H1 (cell line): ENCODE measurements at regions not wholly inside any gene's neighbourhood (a gene's known extent, or its start where the extent isn't known, plus 50 kb on each side); places are given as distances from the start of the nearest gene placed in this dataset.

ENCODE experiments used
- CTCF ChIA-PET: fragments of 300-600 bp; sonication (Branson Sonifier 250); formaldehyde crosslinking; loops from one replicate; lab custom pipeline; 2021; ENCODE audit not compliant: partially characterized antibody; lab: Charles Lee
- POLR2A ChIA-PET: fragments of 300-600 bp; sonication (Branson Sonifier 250); formaldehyde crosslinking; loops from one replicate; lab custom pipeline; 2021; ENCODE audit warnings: inconsistent platforms; ENCODE audit not compliant: partially characterized antibody; lab: Charles Lee
- DNase-seq, 2 experiments: peaks; one replicate each; pipeline versions ENCODE4 v3.0.0 to v3.0.0-alpha.2; 2010 to 2022; ENCODE audit warnings: low spot score in 2 of 2, low read depth in 1 of 2, mixed read lengths in 1 of 2
- FAIRE-seq: peaks from 2 replicates; lab custom pipeline; 2011; peaks lifted over from hg19 to GRCh38; lab: Jason Lieb, UNC
- H2AFZ ChIP-seq: 2 replicates; pipeline ENCODE4 v1.8.1; 2012; ENCODE audit warnings: low read length, inconsistent platforms
- H2AK5ac ChIP-seq: 2 replicates; pipeline ENCODE4 v1.6.1; 2013; ENCODE audit warnings: low read depth, low read length
- H2BK120ac ChIP-seq: replicated peaks from 2 replicates; pipeline ENCODE3; 2013; ENCODE audit warnings: low read depth, low read length, inconsistent platforms
- H2BK12ac ChIP-seq: 2 replicates; pipeline ENCODE4 v1.6.1; 2013; ENCODE audit warnings: low read depth, low read length
- H2BK15ac ChIP-seq: 2 replicates; pipeline ENCODE4 v1.6.1; 2013; ENCODE audit warnings: low read length
- H2BK20ac ChIP-seq: 2 replicates; pipeline ENCODE4 v1.6.1; 2013; ENCODE audit warnings: low read length
- H2BK5ac ChIP-seq: 2 replicates; pipeline ENCODE4 v1.6.1; 2013; ENCODE audit warnings: low read depth, low read length
- H3K14ac ChIP-seq: 2 replicates; pipeline ENCODE4 v1.6.1; 2013; ENCODE audit warnings: inconsistent platforms; ENCODE audit not compliant: insufficient read length
- H3K18ac ChIP-seq: 2 replicates; pipeline ENCODE4 v1.6.1; 2013; ENCODE audit warnings: low read length; ENCODE audit errors: extremely low read depth
- H3K23ac ChIP-seq: 2 replicates; pipeline ENCODE4 v1.6.1; 2013; ENCODE audit warnings: inconsistent platforms; ENCODE audit not compliant: insufficient read length
- H3K23me2 ChIP-seq: 2 replicates; pipeline ENCODE4 v1.6.1; 2013; ENCODE audit warnings: low read depth, low read length
- H3K27ac ChIP-seq: 2 replicates; pipeline ENCODE4 v1.6.1; 2011; ENCODE audit warnings: low read depth, low read length, inconsistent platforms
- H3K27me3 ChIP-seq, 4 experiments: replicated peaks in 1 of 4; 1 replicate in 1 of 4; 2 replicates in 3 of 4; pipeline versions ENCODE4 v1.6.1 to v1.8.1; 2011 to 2013; ENCODE audit warnings: low read length in 3 of 4, mild to moderate bottlenecking in 3 of 4, inconsistent platforms in 2 of 4, mixed read lengths in 2 of 4, moderate library complexity in 1 of 4; ENCODE audit not compliant: control insufficient read depth in 3 of 4, insufficient read depth in 3 of 4; ENCODE audit errors: extremely low read depth in 1 of 4
- H3K36me3 ChIP-seq, 4 experiments: 2 replicates each; pipeline versions ENCODE4 v1.6.1 to v1.8.1; 2011 to 2013; ENCODE audit warnings: mild to moderate bottlenecking in 4 of 4, low read length in 3 of 4, moderate library complexity in 2 of 4, control low read depth in 1 of 4, inconsistent platforms in 1 of 4; ENCODE audit not compliant: insufficient read depth in 4 of 4, control insufficient read depth in 2 of 4
- H3K4ac ChIP-seq: replicated peaks from 2 replicates; pipeline ENCODE3; 2013; ENCODE audit warnings: low read length, low read depth, mixed read lengths, inconsistent platforms; ENCODE audit not compliant: insufficient read length
- H3K4me1 ChIP-seq, 4 experiments: replicated peaks in 1 of 4; 1 replicate in 1 of 4; 2 replicates in 3 of 4; pipeline versions ENCODE4 v1.6.1 to v1.8.1; 2011 to 2013; ENCODE audit warnings: low read length in 3 of 4, inconsistent platforms in 2 of 4, mixed read lengths in 1 of 4; ENCODE audit not compliant: insufficient read depth in 4 of 4, control insufficient read depth in 3 of 4
- H3K4me2 ChIP-seq, 2 experiments: 2 replicates each; pipeline versions ENCODE4 v1.6.1 to v1.8.1; 2011 to 2013; ENCODE audit warnings: low read depth in 2 of 2, low read length in 2 of 2, control low read depth in 1 of 2, inconsistent platforms in 1 of 2, mild to moderate bottlenecking in 1 of 2; ENCODE audit not compliant: insufficient read depth in 1 of 2
- H3K4me3 ChIP-seq, 4 experiments: fragments of 200-600, 300-600 bp in 1 of 4; sonication (generic), shearing (Covaris generic), sonication (Bioruptor Twin) in 1 of 4; 2 replicates each; pipeline versions ENCODE4 v1.5.1 to v1.8.1; 2011 to 2016; ENCODE audit warnings: low read length in 4 of 4, low read depth in 3 of 4, control low read depth in 2 of 4, inconsistent platforms in 2 of 4, mild to moderate bottlenecking in 2 of 4, mixed read lengths in 1 of 4, moderate library complexity in 1 of 4; ENCODE audit not compliant: insufficient read depth in 2 of 4; ENCODE audit errors: extremely low read depth in 1 of 4
- H3K56ac ChIP-seq: replicated peaks from 2 replicates; pipeline ENCODE3; 2013; ENCODE audit warnings: low read depth, mild to moderate bottlenecking, mixed read lengths, low read length, inconsistent platforms; ENCODE audit not compliant: insufficient read length
- H3K79me1 ChIP-seq: 2 replicates; pipeline ENCODE4 v1.6.1; 2013; ENCODE audit warnings: low read depth, low read length, control low read depth
- H3K79me2 ChIP-seq, 2 experiments: 2 replicates each; pipeline versions ENCODE4 v1.6.1 to v1.8.1; 2012 to 2013; ENCODE audit warnings: low read length in 2 of 2, mild to moderate bottlenecking in 2 of 2, inconsistent platforms in 1 of 2; ENCODE audit not compliant: insufficient read depth in 2 of 2, control insufficient read depth in 1 of 2
- H3K9ac ChIP-seq, 4 experiments: replicated peaks in 1 of 4; 1 replicate in 1 of 4; 2 replicates in 3 of 4; pipeline versions ENCODE4 v1.6.1 to v1.8.1; 2011 to 2013; ENCODE audit warnings: low read depth in 3 of 4, low read length in 3 of 4, control low read depth in 2 of 4, mild to moderate bottlenecking in 2 of 4, moderate library complexity in 2 of 4, inconsistent platforms in 1 of 4; ENCODE audit errors: extremely low read depth in 1 of 4
- H3K9me3 ChIP-seq, 2 experiments: 2 replicates each; pipeline versions ENCODE4 v1.6.1 to v1.8.1; 2012 to 2013; ENCODE audit warnings: mild to moderate bottlenecking in 2 of 2, moderate library complexity in 2 of 2, control low read depth in 1 of 2, inconsistent platforms in 1 of 2, low read depth in 1 of 2, low read length in 1 of 2, mixed read lengths in 1 of 2; ENCODE audit not compliant: insufficient read depth in 2 of 2
- H4K20me1 ChIP-seq, 2 experiments: replicated peaks in 1 of 2; 2 replicates each; pipeline versions ENCODE3 to v1.8.1; 2011 to 2013; ENCODE audit warnings: inconsistent platforms in 2 of 2, low read length in 2 of 2, mild to moderate bottlenecking in 1 of 2; ENCODE audit not compliant: insufficient read depth in 2 of 2, control insufficient read depth in 1 of 2
- H4K5ac ChIP-seq: 2 replicates; pipeline ENCODE4 v1.6.1; 2013; ENCODE audit warnings: low read length, low read depth, mixed read lengths, inconsistent platforms; ENCODE audit not compliant: insufficient read length
- H4K8ac ChIP-seq: 2 replicates; pipeline ENCODE4 v1.8.0; 2013; ENCODE audit warnings: mild to moderate bottlenecking, moderate library complexity, low read length, inconsistent platforms; ENCODE audit not compliant: insufficient read depth; ENCODE audit errors: extremely low read depth
- H4K91ac ChIP-seq: replicated peaks from 2 replicates; pipeline ENCODE3; 2013; ENCODE audit warnings: low read length, mixed read lengths, inconsistent platforms; ENCODE audit not compliant: insufficient read length
- ASH2L ChIP-seq: fragments of 200-600, 300-600 bp; sonication (generic); IDR thresholded peaks from one replicate; pipeline ENCODE4 v1.7.1; 2017; ENCODE audit warnings: low read length
- CTCF ChIP-seq, 3 experiments: IDR thresholded peaks; 1 replicate in 2 of 3; 2 replicates in 1 of 3; pipeline versions ENCODE4 v1.5.1 to v1.6.1; 2011; ENCODE audit warnings: low read length in 3 of 3, mild to moderate bottlenecking in 3 of 3, inconsistent platforms in 2 of 3, low read depth in 1 of 3, moderate library complexity in 1 of 3; ENCODE audit not compliant: insufficient read depth in 1 of 3; ENCODE audit errors: control extremely low read depth in 1 of 3
- KDM4A ChIP-seq: IDR thresholded peaks from one replicate; pipeline ENCODE4 v1.7.1; 2012; ENCODE audit warnings: low read depth, mild to moderate bottlenecking, moderate library complexity, low read length, inconsistent platforms; ENCODE audit not compliant: severe bottlenecking
- MAX ChIP-seq: IDR thresholded peaks from 2 replicates; pipeline ENCODE4 v1.6.1; 2012; ENCODE audit warnings: inconsistent platforms
- RBBP5 ChIP-seq: IDR thresholded peaks from 2 replicates; pipeline ENCODE4 v1.7.1; 2012; ENCODE audit warnings: low read depth, mild to moderate bottlenecking, inconsistent platforms, low read length, moderate library complexity, borderline replicate concordance
- RFX5 ChIP-seq: IDR thresholded peaks from 2 replicates; pipeline ENCODE4 v1.6.1; 2011; ENCODE audit warnings: low read depth, low read length, improper control_type of control experiment, borderline replicate concordance
- RNF2 ChIP-seq: fragments of 200-900, 300-1000 bp; sonication (generic); IDR thresholded peaks from 2 replicates; pipeline ENCODE4 v1.7.1; 2016; ENCODE audit warnings: borderline replicate concordance, low read depth, mild to moderate bottlenecking, antibody characterized with exemption, low read length; ENCODE audit not compliant: poor library complexity, severe bottlenecking; ENCODE audit errors: missing control alignments
- USF2 ChIP-seq: IDR thresholded peaks from 2 replicates; pipeline ENCODE4 v1.6.1; 2011; ENCODE audit warnings: low read length, improper control_type of control experiment
- ZNF274 ChIP-seq: IDR thresholded peaks from 2 replicates; pipeline ENCODE4 v1.7.0; 2012; ENCODE audit warnings: low read length, borderline replicate concordance; ENCODE audit errors: extremely low read depth
- WGBS, 2 experiments: shearing (Covaris generic) in 1 of 2; methylation state at CpG; one replicate each; pipeline versions ENCODE4 v1.1.6 to v1.1.7; 2013 to 2015; ENCODE audit warnings: low lambda C conversion rate in 2 of 2, mixed read lengths in 2 of 2, inconsistent platforms in 1 of 2, low coverage in 1 of 2, missing lambda C conversion rate in 1 of 2; ENCODE audit not compliant: insufficient replicate concordance in 2 of 2, insufficient coverage in 1 of 2, insufficient read length in 1 of 2; ENCODE audit errors: extremely low coverage in 1 of 2, missing lambda C conversion rate in 1 of 2; 5-methylcytosine and 5-hydroxymethylcytosine counted together

GRCh38 chr9:108054131-108054630 lies 564.6 kb upstream of the KLF4 start:
- ChIA-PET CTCF (interaction anchor here (0.7 to 2.6 kb wide), 6 partner anchors 16 to 695 kb away, joined by 3 to 9 read pairs (median 4); no protein-coding TSS in a partner anchor), POLR2A (no interaction called here)
- no peak overlapping the region for H2BK12ac ChIP-seq
- TF ChIP-seq CTCF (IDR thresholded peaks at IDR 0.05; ENCODE audit: control extremely low read depth in 1 of 3, insufficient read depth in 1 of 3, low read depth in 1 of 3, low read length in 3 of 3) (no peak), ASH2L (no peak), KDM4A (no peak), ZNF274 (no peak), RFX5 (no peak), RBBP5 (no peak), USF2 (no peak), RNF2 (no peak), MAX (no peak)

More at GRCh38 chr9:108054131-108054630, 564.6 kb upstream of the KLF4 start:
- Histone ChIP-seq H3K9me3 (no peaks in the 10 kb centered on the region), H2BK20ac (no peak overlapping the region), H4K8ac (no peak overlapping the region), H3K14ac (no peak overlapping the region), H3K4ac (no peak overlapping the region), H4K91ac (no peak overlapping the region), H3K56ac (no peak overlapping the region), H2BK15ac (no peak overlapping the region), H3K79me1 (no peaks in the 10 kb centered on the region), H3K27me3 (no peaks in the 10 kb centered on the region; a peak in 1 of 7 replicates), H2AK5ac (no peak overlapping the region), H2BK5ac (no peak overlapping the region), H3K36me3 (no peaks in the 10 kb centered on the region; a peak in 1 of 8 replicates), H2AFZ (no peak overlapping the region), H3K23me2 (no peaks in the 10 kb centered on the region), H3K27ac (no peak overlapping the region), H3K23ac (no peak overlapping the region), H3K4me3 (no peak overlapping the region), H3K79me2 (no peaks in the 10 kb centered on the region), H2BK120ac (no peak overlapping the region), H4K20me1 (no peaks in the 10 kb centered on the region), H3K18ac (no peak overlapping the region), H3K4me1 (peaks cover 2 to 13% (median 7%) of the 10 kb centered on the region in 4 experiments; a peak in 5 of 7 replicates), H3K9ac (no peak overlapping the region), H3K4me2 (no peak overlapping the region), H4K5ac (no peak overlapping the region)
- DNase-seq (no peak), FAIRE-seq (no peak)
- WGBS, 2 experiments = 92% methylated on average over 3 of the region's 3 CpGs; no CpG with 5 or more reads in 1 of the 2 experiments
